NCI-H187 (cell line): ENCODE measurements at regions not wholly inside any gene's neighbourhood (a gene's known extent, or its start where the extent isn't known, plus 50 kb on each side); places are given as distances from the start of the nearest gene placed in this dataset.

Source experiments
- DNase-seq, 2 experiments: peaks; one replicate each; lab custom pipeline; 2025; lab: John Stamatoyannopoulos, UW

GRCh38 chr15:98025237-98025636 is 64.7 kb downstream of the ARRDC4 start:
- DNase-seq: no peak

- DNase-seq: no peak
Measured at GRCh38 chr15:98034731-98035130, 74.2 kb downstream of the ARRDC4 start.

- DNase-seq: no peak
Measured at GRCh38 chr15:98035134-98035533, 74.6 kb downstream of the ARRDC4 start.

- no peak for DNase-seq
Measured at GRCh38 chr15:98035577-98036010, 75.1 kb downstream of the ARRDC4 start.

- DNase-seq: no peak
Measured at GRCh38 chr15:98039596-98039995, 79.1 kb downstream of the ARRDC4 start.

- DNase-seq: no peak
Measured at GRCh38 chr15:98040146-98040545, 79.6 kb downstream of the ARRDC4 start.

- DNase-seq: no peak
Measured at GRCh38 chr15:98043160-98044014, 82.9 kb downstream of the ARRDC4 start.

GRCh38 chr15:98051734-98052133 is 91.2 kb downstream of the ARRDC4 start:
- DNase-seq: no peak

GRCh38 chr15:98057453-98057852 is 97.0 kb downstream of the ARRDC4 start:
- DNase-seq: no peak

GRCh38 chr15:98062869-98063268 is 102.4 kb downstream of the ARRDC4 start:
- DNase-seq: no peak

GRCh38 chr15:98063315-98063714 is 102.8 kb downstream of the ARRDC4 start:
- no peak for DNase-seq

GRCh38 chr15:98063871-98064270 is 103.4 kb downstream of the ARRDC4 start:
- DNase-seq: no peak

GRCh38 chr15:98067339-98067738 is 106.8 kb downstream of the ARRDC4 start:
- no peak for DNase-seq

GRCh38 chr15:98069256-98069655 is 108.8 kb downstream of the ARRDC4 start:
- DNase-seq: no peak

- DNase-seq: no peak
Measured at GRCh38 chr15:98070137-98070536, 109.6 kb downstream of the ARRDC4 start.

GRCh38 chr15:98071786-98072185 is 111.3 kb downstream of the ARRDC4 start:
- DNase-seq: no peak

- no peak for DNase-seq
Measured at GRCh38 chr15:98075441-98075840, 114.9 kb downstream of the ARRDC4 start.

GRCh38 chr15:98076021-98076816 is 115.7 kb downstream of the ARRDC4 start:
- no peak for DNase-seq

- DNase-seq: no peak
Measured at GRCh38 chr15:98077186-98077585, 116.7 kb downstream of the ARRDC4 start.

GRCh38 chr15:98080791-98081190 is 120.3 kb downstream of the ARRDC4 start:
- no peak for DNase-seq

GRCh38 chr15:98083203-98083910 is 122.9 kb downstream of the ARRDC4 start:
- DNase-seq: no peak

- peak; percentile 8 to 26 for DNase-seq
Measured at GRCh38 chr15:98085003-98085639, 124.6 kb downstream of the ARRDC4 start.
